ENCODE measurements at regions not wholly inside any gene's neighbourhood (a gene's known extent, or its start where the extent isn't known, plus 50 kb on each side); places are given as distances from the start of the nearest gene placed in this dataset.

- no peaks in the 10 kb centered on the region for H3K27me3 ChIP-seq (ENCODE audit: control insufficient read depth, extremely low read depth, insufficient read depth, low read length)
- H3K9me3 ChIP-seq (ENCODE audit: control insufficient read depth, low read depth, low read length): no peaks in the 10 kb centered on the region
- no peaks in the 10 kb centered on the region for H3K4me1 ChIP-seq (ENCODE audit: control insufficient read depth, extremely low read depth, insufficient read depth, low read length)
- DNase-seq (ENCODE audit: low read depth, low spot score) (no peak), FAIRE-seq (no peak)
- H3K4me3 ChIP-seq (ENCODE audit: control insufficient read depth in 2 of 3, extremely low read depth in 1 of 3, insufficient read depth in 2 of 3, low read depth in 1 of 3, low read length in 3 of 3): no peak overlapping the region
- no peaks in the 10 kb centered on the region for H3K36me3 ChIP-seq (ENCODE audit: control insufficient read depth in 2 of 2, extremely low read depth in 1 of 2, insufficient read depth in 2 of 2, low read length in 2 of 2)
- no peak overlapping the region for H3K27ac ChIP-seq (ENCODE audit: control insufficient read depth, insufficient read depth, low read length)
- H2AFZ ChIP-seq (ENCODE audit: control insufficient read depth, low read length): no peak overlapping the region
- H4K20me1 ChIP-seq (ENCODE audit: control insufficient read depth, extremely low read depth, insufficient read depth, low read length): no peaks in the 10 kb centered on the region
- dilution Hi-C loops (cut with MboI; ENCODE audit: extremely low pct_ligation_motif_present, low sequenced_read_pairs): loop anchor here (25.0 kb wide), 1 partner anchor 134 kb away; no protein-coding TSS in a partner anchor
- no peak overlapping the region for H3K4me2 ChIP-seq (ENCODE audit: control insufficient read depth, extremely low read depth, insufficient read depth, low read depth, low read length)
- no peak overlapping the region for H3K9ac ChIP-seq (ENCODE audit: control insufficient read depth, extremely low read depth, insufficient read depth, low read length)
- no peaks in the 10 kb centered on the region for H3K9me1 ChIP-seq (ENCODE audit: control insufficient read depth, extremely low read depth, insufficient read depth, low read length)
- no peak for TF ChIP-seq EZH2 (IDR thresholded peaks at IDR 0.05; ENCODE audit: low read length)
- TF ChIP-seq, protein P1, sequence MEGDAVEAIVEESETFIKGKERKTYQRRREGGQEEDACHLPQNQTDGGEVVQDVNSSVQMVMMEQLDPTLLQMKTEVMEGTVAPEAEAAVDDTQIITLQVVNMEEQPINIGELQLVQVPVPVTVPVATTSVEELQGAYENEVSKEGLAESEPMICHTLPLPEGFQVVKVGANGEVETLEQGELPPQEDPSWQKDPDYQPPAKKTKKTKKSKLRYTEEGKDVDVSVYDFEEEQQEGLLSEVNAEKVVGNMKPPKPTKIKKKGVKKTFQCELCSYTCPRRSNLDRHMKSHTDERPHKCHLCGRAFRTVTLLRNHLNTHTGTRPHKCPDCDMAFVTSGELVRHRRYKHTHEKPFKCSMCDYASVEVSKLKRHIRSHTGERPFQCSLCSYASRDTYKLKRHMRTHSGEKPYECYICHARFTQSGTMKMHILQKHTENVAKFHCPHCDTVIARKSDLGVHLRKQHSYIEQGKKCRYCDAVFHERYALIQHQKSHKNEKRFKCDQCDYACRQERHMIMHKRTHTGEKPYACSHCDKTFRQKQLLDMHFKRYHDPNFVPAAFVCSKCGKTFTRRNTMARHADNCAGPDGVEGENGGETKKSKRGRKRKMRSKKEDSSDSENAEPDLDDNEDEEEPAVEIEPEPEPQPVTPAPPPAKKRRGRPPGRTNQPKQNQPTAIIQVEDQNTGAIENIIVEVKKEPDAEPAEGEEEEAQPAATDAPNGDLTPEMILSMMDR (optimal IDR thresholded peaks at IDR 0.05 in 1 of 3, IDR thresholded peaks at IDR 0.05 in 1 of 3, conservative IDR thresholded peaks at IDR 0.05 in 1 of 3; ENCODE audit: extremely low read depth in 1 of 3, insufficient read depth in 2 of 3, low read length in 3 of 3): no peak
- H3K79me2 ChIP-seq (ENCODE audit: control insufficient read depth, insufficient read depth, low read length): no peaks in the 10 kb centered on the region
Measured at GRCh38 chr10:28396331-28396730, 93.5 kb upstream of the MPP7 start.

DNA sequence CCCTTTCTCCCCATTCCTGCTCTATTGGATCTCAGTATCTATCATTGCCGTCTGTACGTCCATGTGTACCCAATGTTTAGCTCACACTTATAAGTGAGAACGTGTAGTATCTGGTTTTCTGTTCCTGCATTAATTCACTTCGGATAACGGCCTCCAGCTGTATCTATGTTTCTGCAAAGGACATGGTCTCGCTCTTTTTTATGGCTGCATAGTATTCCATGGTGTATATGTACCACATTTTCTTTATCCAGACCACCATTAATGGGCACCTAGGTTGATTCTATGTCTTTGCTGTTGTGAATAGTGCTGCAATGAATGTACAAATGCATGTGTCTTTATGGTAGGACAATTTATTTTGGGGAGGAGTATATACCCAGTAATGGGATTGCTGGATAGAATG lies 94.4 kb upstream of the MPP7 start:
- FAIRE-seq: no peak
- Histone ChIP-seq H3K27ac (ENCODE audit: control insufficient read depth, insufficient read depth, low read length) (no peak overlapping the region), H2AFZ (ENCODE audit: control insufficient read depth, low read length) (no peak overlapping the region), H3K9me3 (ENCODE audit: control insufficient read depth, low read depth, low read length) (no peaks in the 10 kb centered on the region), H3K9me1 (ENCODE audit: control insufficient read depth, extremely low read depth, insufficient read depth, low read length) (no peaks in the 10 kb centered on the region), H3K4me1 (ENCODE audit: control insufficient read depth, extremely low read depth, insufficient read depth, low read length) (no peaks in the 10 kb centered on the region), H3K79me2 (ENCODE audit: control insufficient read depth, insufficient read depth, low read length) (no peaks in the 10 kb centered on the region), H3K36me3 (ENCODE audit: control insufficient read depth in 2 of 2, extremely low read depth in 1 of 2, insufficient read depth in 2 of 2, low read length in 2 of 2) (no peaks in the 10 kb centered on the region), H3K4me2 (ENCODE audit: control insufficient read depth, extremely low read depth, insufficient read depth, low read depth, low read length) (no peak overlapping the region), H3K9ac (ENCODE audit: control insufficient read depth, extremely low read depth, insufficient read depth, low read length) (no peak overlapping the region), H3K4me3 (ENCODE audit: control insufficient read depth in 2 of 3, extremely low read depth in 1 of 3, insufficient read depth in 2 of 3, low read depth in 1 of 3, low read length in 3 of 3) (no peak overlapping the region), H4K20me1 (ENCODE audit: control insufficient read depth, extremely low read depth, insufficient read depth, low read length) (no peaks in the 10 kb centered on the region), H3K27me3 (ENCODE audit: control insufficient read depth, extremely low read depth, insufficient read depth, low read length) (no peaks in the 10 kb centered on the region)
- DNase-seq (ENCODE audit: low read depth, low spot score): no peak
- dilution Hi-C loops (cut with MboI; ENCODE audit: extremely low pct_ligation_motif_present, low sequenced_read_pairs): loop anchor here (25.0 kb wide), 1 partner anchor 135 kb away; no protein-coding TSS in a partner anchor
- TF ChIP-seq EZH2 (IDR thresholded peaks at IDR 0.05; ENCODE audit: low read length): no peak
- TF ChIP-seq, protein P1 (optimal IDR thresholded peaks at IDR 0.05 in 1 of 3, IDR thresholded peaks at IDR 0.05 in 1 of 3, conservative IDR thresholded peaks at IDR 0.05 in 1 of 3; ENCODE audit: extremely low read depth in 1 of 3, insufficient read depth in 2 of 3, low read length in 3 of 3): no peak

All from keratinocyte (primary cell).